ENCODE measurements at regions not wholly inside any gene's neighbourhood (a gene's known extent, or its start where the extent isn't known, plus 50 kb on each side); places are given as distances from the start of the nearest gene placed in this dataset.

DNA sequence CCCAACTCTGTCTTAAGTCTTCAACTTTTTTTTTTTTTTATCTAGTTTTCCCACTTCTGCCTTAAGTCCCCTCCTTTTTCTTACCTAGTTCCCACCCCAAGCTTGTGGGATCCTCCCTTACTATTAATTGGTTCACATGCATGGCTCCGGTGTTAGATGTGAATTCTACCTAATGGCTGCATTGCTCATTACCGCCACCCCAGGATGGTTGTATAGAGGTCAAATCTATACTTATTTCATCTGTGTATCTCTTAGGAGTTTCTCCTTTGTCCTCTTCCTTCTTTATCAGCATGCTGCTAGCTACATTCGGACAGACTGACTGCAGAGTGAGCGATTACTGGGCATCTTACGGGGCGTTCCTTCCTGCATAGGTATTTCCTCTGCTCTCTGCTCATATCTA is 605.7 kb upstream of the GRM7 start:
- TF ChIP-seq POLR2A (IDR thresholded peaks at IDR 0.05) (no peak), EP300 (IDR thresholded peaks at IDR 0.05) (no peak), POLR2AphosphoS5 (IDR thresholded peaks at IDR 0.05) (no peak)
- TF ChIP-seq, protein P1, sequence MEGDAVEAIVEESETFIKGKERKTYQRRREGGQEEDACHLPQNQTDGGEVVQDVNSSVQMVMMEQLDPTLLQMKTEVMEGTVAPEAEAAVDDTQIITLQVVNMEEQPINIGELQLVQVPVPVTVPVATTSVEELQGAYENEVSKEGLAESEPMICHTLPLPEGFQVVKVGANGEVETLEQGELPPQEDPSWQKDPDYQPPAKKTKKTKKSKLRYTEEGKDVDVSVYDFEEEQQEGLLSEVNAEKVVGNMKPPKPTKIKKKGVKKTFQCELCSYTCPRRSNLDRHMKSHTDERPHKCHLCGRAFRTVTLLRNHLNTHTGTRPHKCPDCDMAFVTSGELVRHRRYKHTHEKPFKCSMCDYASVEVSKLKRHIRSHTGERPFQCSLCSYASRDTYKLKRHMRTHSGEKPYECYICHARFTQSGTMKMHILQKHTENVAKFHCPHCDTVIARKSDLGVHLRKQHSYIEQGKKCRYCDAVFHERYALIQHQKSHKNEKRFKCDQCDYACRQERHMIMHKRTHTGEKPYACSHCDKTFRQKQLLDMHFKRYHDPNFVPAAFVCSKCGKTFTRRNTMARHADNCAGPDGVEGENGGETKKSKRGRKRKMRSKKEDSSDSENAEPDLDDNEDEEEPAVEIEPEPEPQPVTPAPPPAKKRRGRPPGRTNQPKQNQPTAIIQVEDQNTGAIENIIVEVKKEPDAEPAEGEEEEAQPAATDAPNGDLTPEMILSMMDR (IDR thresholded peaks at IDR 0.05): no peak
- H3K4me3 ChIP-seq: no peak overlapping the region
- H3K27me3 ChIP-seq: no peaks in the 10 kb centered on the region
- ATAC-seq (ENCODE audit: low FRiP score in 2 of 2) (no peak), DNase-seq (no peak)
- H3K36me3 ChIP-seq: no peaks in the 10 kb centered on the region
- no peaks in the 10 kb centered on the region for H3K4me1 ChIP-seq
- H3K27ac ChIP-seq: no peak overlapping the region
- WGBS, 2 donors: 92 to 94% methylated on average over 6 of the region's 6 CpGs
- no peaks in the 10 kb centered on the region for H3K9me3 ChIP-seq

DNA sequence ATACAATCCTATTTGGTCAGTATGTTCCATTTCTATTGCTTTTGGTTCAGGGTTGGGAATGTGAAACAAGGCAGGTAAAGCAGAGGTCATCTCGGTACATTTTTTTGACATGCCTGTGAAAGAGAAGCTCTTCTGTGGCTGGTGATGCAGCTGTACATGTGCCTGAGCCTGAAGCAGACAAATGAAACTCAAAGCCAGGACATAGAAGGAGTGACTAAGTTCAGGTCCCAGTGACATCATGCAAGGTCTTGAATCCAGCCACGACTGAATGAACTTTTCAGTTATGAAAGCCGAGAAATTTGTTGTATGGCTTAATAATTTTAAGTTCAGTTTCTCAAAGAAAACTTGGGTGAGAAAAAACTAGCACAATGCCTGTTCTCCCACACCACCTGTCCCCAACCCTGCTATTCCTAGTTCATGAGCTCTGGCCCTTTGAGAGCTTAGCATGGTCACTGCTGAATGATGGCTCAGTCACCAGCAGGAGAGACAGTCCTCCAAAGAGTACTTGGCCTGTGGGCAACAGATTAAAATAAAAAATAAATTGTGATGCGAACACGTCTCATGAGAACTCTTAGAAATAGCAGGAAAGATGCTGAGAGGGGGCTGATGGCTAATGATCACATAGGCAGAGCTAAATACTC is 600.2 kb upstream of the GRM7 start:
- 85 to 90% methylated on average over 5 of the region's 5 CpGs for WGBS, 2 donors
- H3K4me1 ChIP-seq: no peaks in the 10 kb centered on the region
- no peak overlapping the region for H3K4me3 ChIP-seq
- H3K27me3 ChIP-seq: no peaks in the 10 kb centered on the region
- H3K36me3 ChIP-seq: no peaks in the 10 kb centered on the region
- ATAC-seq (ENCODE audit: low FRiP score in 2 of 2): no peak
- no peaks in the 10 kb centered on the region for H3K9me3 ChIP-seq
- no peak for DNase-seq
- H3K27ac ChIP-seq: no peak overlapping the region
- TF ChIP-seq POLR2A (IDR thresholded peaks at IDR 0.05) (no peak), EP300 (IDR thresholded peaks at IDR 0.05) (no peak), POLR2AphosphoS5 (IDR thresholded peaks at IDR 0.05) (no peak)
- TF ChIP-seq, protein P1 (IDR thresholded peaks at IDR 0.05): no peak

DNA sequence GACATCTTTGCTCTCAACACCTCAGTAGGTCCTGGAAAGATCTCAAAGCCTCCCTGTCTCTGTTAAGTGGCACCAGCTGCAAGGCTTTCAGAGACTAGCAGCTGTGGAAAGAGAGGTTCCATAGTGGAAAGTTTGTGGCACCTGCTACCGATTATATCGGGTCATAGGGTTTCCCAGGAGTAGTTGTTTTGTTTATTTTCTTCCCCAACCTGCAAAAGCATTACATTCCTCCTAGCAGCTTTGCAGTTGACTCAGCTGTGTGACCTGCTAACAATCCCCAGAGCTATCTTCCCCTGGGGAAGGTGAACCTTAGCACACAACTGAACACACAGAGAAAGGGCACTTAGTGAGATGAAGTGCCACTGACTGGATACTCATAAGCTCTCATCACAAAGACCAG is 598.9 kb upstream of the GRM7 start:
- no peak overlapping the region for H3K27ac ChIP-seq
- H3K4me1 ChIP-seq: no peaks in the 10 kb centered on the region
- no peaks in the 10 kb centered on the region for H3K27me3 ChIP-seq
- ATAC-seq (ENCODE audit: low FRiP score in 2 of 2): no peak
- H3K9me3 ChIP-seq: no peaks in the 10 kb centered on the region
- no peak overlapping the region for H3K4me3 ChIP-seq
- no peaks in the 10 kb centered on the region for H3K36me3 ChIP-seq
- no peak for DNase-seq
- 48 to 62% methylated on average over 2 of the region's 2 CpGs for WGBS, 2 donors
- TF ChIP-seq POLR2A (IDR thresholded peaks at IDR 0.05) (no peak), EP300 (IDR thresholded peaks at IDR 0.05) (no peak), POLR2AphosphoS5 (IDR thresholded peaks at IDR 0.05) (no peak)
- TF ChIP-seq, protein P1 (IDR thresholded peaks at IDR 0.05): no peak

DNA sequence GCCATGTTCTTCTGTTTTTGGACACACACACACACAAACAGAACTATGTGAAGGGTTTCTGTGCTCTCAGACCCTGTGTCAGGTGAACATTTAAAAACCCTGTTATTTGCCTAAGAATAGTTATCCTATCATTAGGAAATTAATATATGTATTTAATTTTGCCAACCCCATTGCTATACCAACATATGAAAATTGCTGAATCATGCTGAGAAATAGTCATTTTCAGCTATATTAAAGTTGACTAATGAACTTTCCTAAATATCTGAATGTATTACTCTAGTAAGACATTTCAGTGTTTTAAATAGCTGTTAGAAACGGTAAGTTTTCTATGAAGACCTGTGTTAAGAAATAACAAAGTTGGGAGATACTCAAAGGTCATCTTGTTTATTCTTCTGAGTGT is 596.9 kb upstream of the GRM7 start:
- DNase-seq: no peak
- Histone ChIP-seq H3K27ac (no peak overlapping the region), H3K4me3 (no peak overlapping the region), H3K4me1 (no peaks in the 10 kb centered on the region), H3K27me3 (no peaks in the 10 kb centered on the region), H3K9me3 (no peaks in the 10 kb centered on the region), H3K36me3 (no peaks in the 10 kb centered on the region)
- ATAC-seq (ENCODE audit: low FRiP score in 2 of 2): no peak
- TF ChIP-seq POLR2AphosphoS5 (IDR thresholded peaks at IDR 0.05): no peak
- no peak for TF ChIP-seq EP300 (IDR thresholded peaks at IDR 0.05)
- TF ChIP-seq, protein P1 (IDR thresholded peaks at IDR 0.05): no peak
- TF ChIP-seq POLR2A (IDR thresholded peaks at IDR 0.05): no peak
- 81 to 87% methylated on average over 1 of the region's 1 CpG for WGBS, 2 donors

DNA sequence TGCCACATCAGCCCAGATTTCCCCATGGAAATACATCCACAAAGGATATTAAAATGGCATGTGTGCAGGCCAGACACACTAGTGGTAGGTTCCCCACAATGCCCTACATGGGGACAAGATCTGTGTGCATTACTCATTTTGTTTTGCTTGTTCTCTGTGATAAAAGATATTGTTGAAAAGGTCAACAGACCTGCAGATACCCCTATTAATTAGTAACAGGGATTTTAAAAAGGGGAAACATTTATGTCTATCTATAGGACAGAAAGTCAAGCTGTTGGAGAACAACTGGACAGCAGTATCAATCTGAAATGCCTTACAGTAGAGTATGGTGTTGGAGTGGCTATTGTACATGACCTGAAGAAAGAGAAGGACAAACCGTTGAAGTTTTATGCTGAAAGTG is 596.0 kb upstream of the GRM7 start:
- 69% methylated on average over 1 of the region's 1 CpG for WGBS, 2 donors

More for the DNA sequence above, 596.0 kb upstream of the GRM7 start:
- DNase-seq (no peak), ATAC-seq (ENCODE audit: low FRiP score in 2 of 2) (no peak)
- Histone ChIP-seq H3K4me3 (no peak overlapping the region), H3K9me3 (no peaks in the 10 kb centered on the region), H3K36me3 (no peaks in the 10 kb centered on the region), H3K4me1 (no peaks in the 10 kb centered on the region), H3K27me3 (no peaks in the 10 kb centered on the region), H3K27ac (no peak overlapping the region)
- TF ChIP-seq, protein P1 (IDR thresholded peaks at IDR 0.05): no peak
- no peak for TF ChIP-seq EP300 (IDR thresholded peaks at IDR 0.05)
- no peak for TF ChIP-seq POLR2A (IDR thresholded peaks at IDR 0.05)
- no peak for TF ChIP-seq POLR2AphosphoS5 (IDR thresholded peaks at IDR 0.05)
